WERI-Rb-1 (cell line): ENCODE measurements at regions not wholly inside any gene's neighbourhood (a gene's known extent, or its start where the extent isn't known, plus 50 kb on each side); places are given as distances from the start of the nearest gene placed in this dataset.

Experiments used
- DNase-seq: peaks from one replicate; pipeline ENCODE4 v3.0.0-alpha.2; 2020
- H3K27ac ChIP-seq: fragments of 250-450 bp; sonication (Bioruptor Pico); 2 replicates; pipeline ENCODE4 v1.5.1; 2020; ENCODE audit warnings: mild to moderate bottlenecking, moderate library complexity
- H3K27me3 ChIP-seq: fragments of 250-450 bp; sonication (Bioruptor Pico); 2 replicates; pipeline ENCODE4 v1.5.1; 2021; ENCODE audit warnings: mild to moderate bottlenecking, low read depth, moderate library complexity; ENCODE audit not compliant: insufficient read depth, severe bottlenecking
- H3K36me3 ChIP-seq: fragments of 250-450 bp; sonication (Bioruptor Pico); 2 replicates; pipeline ENCODE4 v1.5.1; 2020; ENCODE audit warnings: mild to moderate bottlenecking, moderate library complexity
- H3K4me3 ChIP-seq: 2 replicates; pipeline ENCODE4 v1.5.1; 2011; ENCODE audit warnings: low read depth, mild to moderate bottlenecking, control low read depth, low read length
- H3K9me3 ChIP-seq: fragments of 250-450 bp; sonication (Bioruptor Pico); 2 replicates; pipeline ENCODE4 v1.5.1; 2021; ENCODE audit warnings: mild to moderate bottlenecking, moderate library complexity; ENCODE audit not compliant: severe bottlenecking
- CTCF ChIP-seq: IDR thresholded peaks from 2 replicates; pipeline ENCODE4 v1.5.1; 2011; ENCODE audit warnings: low read depth, mild to moderate bottlenecking, control low read depth, inconsistent platforms, low read length

- Histone ChIP-seq H3K36me3 (no peaks in the 10 kb centered on the region), H3K9me3 (no peaks in the 10 kb centered on the region), H3K27me3 (no peaks in the 10 kb centered on the region), H3K27ac (no peak overlapping the region), H3K4me3 (no peak overlapping the region)
- TF ChIP-seq CTCF, result no peak
- DNase-seq, result no peak
Observed at GRCh38 chr1:48058135-48059025, 61.2 kb upstream of the TRABD2B start.

GRCh38 chr1:48057249-48057648 lies 60.1 kb upstream of the TRABD2B start:
- DNase-seq, result no peak
- H3K27ac ChIP-seq, result no peak overlapping the region
- H3K36me3 ChIP-seq, result no peaks in the 10 kb centered on the region
- H3K9me3 ChIP-seq, result no peaks in the 10 kb centered on the region
- no peak overlapping the region for H3K4me3 ChIP-seq
- H3K27me3 ChIP-seq, result no peaks in the 10 kb centered on the region
- no peak for TF ChIP-seq CTCF

DNA sequence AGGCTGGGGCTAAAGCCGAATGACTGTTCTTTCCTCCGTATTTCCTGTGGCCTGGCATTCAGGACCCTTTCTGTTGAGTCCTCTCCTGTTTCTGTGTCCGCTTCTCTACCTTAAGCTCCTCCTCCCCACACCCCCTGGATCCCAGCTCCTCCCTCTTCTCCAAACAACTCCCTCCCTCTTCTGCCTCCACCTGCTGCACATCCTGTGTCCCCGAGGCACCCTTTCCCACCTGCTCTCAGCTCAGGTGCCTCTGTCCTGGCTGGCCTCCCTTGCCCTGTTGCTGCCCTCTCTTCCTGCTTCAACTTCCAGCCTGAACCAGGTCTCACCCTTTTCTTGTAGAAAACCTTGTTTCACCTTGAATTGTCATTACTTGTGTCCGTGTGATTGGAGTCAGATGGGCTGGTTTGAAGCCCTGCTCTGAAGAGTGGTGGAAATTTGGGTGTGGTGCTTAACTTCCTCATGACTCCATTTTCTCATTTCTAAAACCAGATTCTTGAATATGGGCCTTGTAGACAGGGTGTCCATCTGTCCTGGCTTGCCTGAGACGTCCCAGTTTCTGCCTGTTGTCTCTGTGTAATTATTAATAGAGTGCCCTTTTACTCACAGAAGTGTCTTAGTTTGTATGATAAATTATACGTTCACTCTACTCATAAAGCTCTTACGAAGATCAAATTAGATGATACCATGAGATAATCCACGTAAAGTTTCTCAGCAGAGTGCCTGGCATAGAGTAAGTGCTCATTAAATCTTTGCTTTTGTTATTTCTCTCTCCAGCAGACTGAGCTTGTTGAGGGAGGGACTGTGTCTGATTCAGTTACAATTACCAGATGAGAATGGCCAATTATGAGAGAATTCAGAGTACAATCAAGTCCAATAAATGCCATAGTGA lies 58.9 kb upstream of the TRABD2B start:
- H3K36me3 ChIP-seq, result no peaks in the 10 kb centered on the region
- no peak for DNase-seq
- no peak overlapping the region for H3K4me3 ChIP-seq
- H3K27ac ChIP-seq, result no peak overlapping the region
- H3K27me3 ChIP-seq, result no peaks in the 10 kb centered on the region
- H3K9me3 ChIP-seq, result no peaks in the 10 kb centered on the region
- no peak for TF ChIP-seq CTCF

- Histone ChIP-seq H3K9me3 (no peaks in the 10 kb centered on the region), H3K4me3 (no peak overlapping the region), H3K27ac (no peak overlapping the region), H3K27me3 (no peaks in the 10 kb centered on the region), H3K36me3 (no peaks in the 10 kb centered on the region)
- no peak for DNase-seq
- no peak for TF ChIP-seq CTCF
Observed at GRCh38 chr1:48054232-48054631, 57.0 kb upstream of the TRABD2B start.

- Histone ChIP-seq H3K9me3 (no peaks in the 10 kb centered on the region), H3K27me3 (no peaks in the 10 kb centered on the region), H3K36me3 (no peaks in the 10 kb centered on the region), H3K4me3 (no peak overlapping the region), H3K27ac (no peak overlapping the region)
- TF ChIP-seq CTCF, result no peak
- DNase-seq, result no peak
Observed at GRCh38 chr1:48052923-48053291, 55.7 kb upstream of the TRABD2B start.
